ENCODE measurements at regions not wholly inside any gene's neighbourhood (a gene's known extent, or its start where the extent isn't known, plus 50 kb on each side); places are given as distances from the start of the nearest gene placed in this dataset.

GRCh38 chr2:210860276-210860675 is 303.9 kb downstream of the CPS1 start:
- no peaks in the 10 kb centered on the region for H4K20me1 ChIP-seq (ENCODE audit: insufficient read depth, low read length)
- H3K9ac ChIP-seq (ENCODE audit: low read depth, low read length), result no peak overlapping the region
- no peaks in the 10 kb centered on the region for H3K27me3 ChIP-seq (ENCODE audit: insufficient read depth, low read length, poor library complexity)
- H3K9me3 ChIP-seq (ENCODE audit: insufficient read depth, low read length, severe bottlenecking), result no peaks in the 10 kb centered on the region
- no peaks in the 10 kb centered on the region for H3K4me1 ChIP-seq (ENCODE audit: insufficient read depth, low read length)
- no peaks in the 10 kb centered on the region for H3K79me2 ChIP-seq (ENCODE audit: insufficient read depth, low read length)
- H3K4me3 ChIP-seq (ENCODE audit: low read depth in 1 of 2, low read length in 2 of 2), result no peak overlapping the region
- no peak overlapping the region for H3K4me2 ChIP-seq (ENCODE audit: insufficient read depth, low read length)
- no peaks in the 10 kb centered on the region for H3K36me3 ChIP-seq (ENCODE audit: insufficient read depth, low read length)
- no peak for DNase-seq
- no peak overlapping the region for H3K27ac ChIP-seq (ENCODE audit: low read length)
- no peak overlapping the region for H2AFZ ChIP-seq (ENCODE audit: low read depth, low read length)
- ATAC-seq (ENCODE audit: insufficient read depth, low read depth), result no peak
- TF ChIP-seq CTCF (IDR thresholded peaks at IDR 0.05; ENCODE audit: borderline replicate concordance, extremely low read depth, low read length, poor library complexity, severe bottlenecking) (no peak), EZH2 (IDR thresholded peaks at IDR 0.05; ENCODE audit: borderline replicate concordance, low read depth, low read length, severe bottlenecking) (no peak)

- no peak for DNase-seq
- Histone ChIP-seq H3K27me3 (ENCODE audit: insufficient read depth, low read length, poor library complexity) (no peaks in the 10 kb centered on the region), H3K4me1 (ENCODE audit: insufficient read depth, low read length) (no peaks in the 10 kb centered on the region), H3K4me2 (ENCODE audit: insufficient read depth, low read length) (no peak overlapping the region), H3K36me3 (ENCODE audit: insufficient read depth, low read length) (no peaks in the 10 kb centered on the region), H3K27ac (ENCODE audit: low read length) (no peak overlapping the region), H3K4me3 (ENCODE audit: low read depth in 1 of 2, low read length in 2 of 2) (peak overlapping the region in 1 of 2 experiments; percentile 6; a peak in 1 of 4 replicates), H3K9ac (ENCODE audit: low read depth, low read length) (no peak overlapping the region), H4K20me1 (ENCODE audit: insufficient read depth, low read length) (no peaks in the 10 kb centered on the region), H2AFZ (ENCODE audit: low read depth, low read length) (no peak overlapping the region), H3K79me2 (ENCODE audit: insufficient read depth, low read length) (no peaks in the 10 kb centered on the region), H3K9me3 (ENCODE audit: insufficient read depth, low read length, severe bottlenecking) (no peaks in the 10 kb centered on the region)
- no peak for ATAC-seq (ENCODE audit: insufficient read depth, low read depth)
- TF ChIP-seq CTCF (IDR thresholded peaks at IDR 0.05; ENCODE audit: borderline replicate concordance, extremely low read depth, low read length, poor library complexity, severe bottlenecking) (no peak), EZH2 (IDR thresholded peaks at IDR 0.05; ENCODE audit: borderline replicate concordance, low read depth, low read length, severe bottlenecking) (no peak)
Observed at GRCh38 chr2:210861038-210861665, 304.8 kb downstream of the CPS1 start.

- Histone ChIP-seq H3K4me3 (ENCODE audit: low read depth in 1 of 2, low read length in 2 of 2) (no peak overlapping the region), H2AFZ (ENCODE audit: low read depth, low read length) (no peak overlapping the region), H4K20me1 (ENCODE audit: insufficient read depth, low read length) (no peaks in the 10 kb centered on the region), H3K79me2 (ENCODE audit: insufficient read depth, low read length) (no peaks in the 10 kb centered on the region), H3K9ac (ENCODE audit: low read depth, low read length) (no peak overlapping the region), H3K4me1 (ENCODE audit: insufficient read depth, low read length) (no peaks in the 10 kb centered on the region), H3K27ac (ENCODE audit: low read length) (no peak overlapping the region), H3K27me3 (ENCODE audit: insufficient read depth, low read length, poor library complexity) (no peaks in the 10 kb centered on the region), H3K9me3 (ENCODE audit: insufficient read depth, low read length, severe bottlenecking) (no peaks in the 10 kb centered on the region), H3K36me3 (ENCODE audit: insufficient read depth, low read length) (no peaks in the 10 kb centered on the region), H3K4me2 (ENCODE audit: insufficient read depth, low read length) (no peak overlapping the region)
- DNase-seq (no peak), ATAC-seq (ENCODE audit: insufficient read depth, low read depth) (no peak)
- TF ChIP-seq CTCF (IDR thresholded peaks at IDR 0.05; ENCODE audit: borderline replicate concordance, extremely low read depth, low read length, poor library complexity, severe bottlenecking) (no peak), EZH2 (IDR thresholded peaks at IDR 0.05; ENCODE audit: borderline replicate concordance, low read depth, low read length, severe bottlenecking) (no peak)
Observed at GRCh38 chr2:210862283-210863065, 306.1 kb downstream of the CPS1 start.

Data from DND-41 (cell line).